Panc1 (cell line): ENCODE measurements at regions not wholly inside any gene's neighbourhood (a gene's known extent, or its start where the extent isn't known, plus 50 kb on each side); places are given as distances from the start of the nearest gene placed in this dataset.

Experiments used
- ATAC-seq: fragments of 200-7000 bp; cut with Tn5 transposase; 2 replicates; pipeline ENCODE4 v1.9.1; 2020; ENCODE audit warnings: mild to moderate bottlenecking, moderate library complexity
- BruUV-seq: library from RNA; stranded (reverse); fragments of 400-500 nt; replicated peaks from 2 replicates; lab custom pipeline; 2021; lab: Mats Ljungman, UMichigan
- CTCF ChIA-PET: fragments of 300-600 bp; sonication (Branson Sonifier 250); formaldehyde crosslinking; loops from one replicate; lab custom pipeline; 2022; ENCODE audit warnings: antibody characterized with exemption; lab: Charles Lee
- POLR2A ChIA-PET: fragments of 300-600 bp; sonication (Branson Sonifier 250); formaldehyde crosslinking; loops from one replicate; lab custom pipeline; 2022; ENCODE audit warnings: antibody characterized with exemption; lab: Charles Lee
- DNase-seq: peaks from one replicate; pipeline ENCODE4 v3.0.0-alpha.2; 2010; ENCODE audit warnings: low read depth, low spot score
- H3K27ac ChIP-seq: 2 replicates; pipeline ENCODE4 v1.5.1; 2011; ENCODE audit warnings: mild to moderate bottlenecking, low read length, inconsistent platforms
- H3K27me3 ChIP-seq: fragments of 200-500 bp; sonication (Bioruptor generic); 2 replicates; pipeline ENCODE4 v1.6.0; 2014; ENCODE audit warnings: low read length, inconsistent platforms; ENCODE audit not compliant: control insufficient read depth, insufficient read depth
- H3K36me3 ChIP-seq: fragments of 200-500 bp; sonication (Bioruptor generic); 2 replicates; pipeline ENCODE4 v1.5.1; 2014; ENCODE audit warnings: inconsistent platforms, mild to moderate bottlenecking, low read length, moderate library complexity; ENCODE audit not compliant: control insufficient read depth, insufficient read depth
- H3K4me1 ChIP-seq: 2 replicates; pipeline ENCODE4 v1.5.1; 2011; ENCODE audit warnings: inconsistent platforms, mild to moderate bottlenecking, low read length, moderate library complexity; ENCODE audit not compliant: control insufficient read depth, insufficient read depth
- H3K4me3 ChIP-seq, 2 experiments: 2 replicates each; pipeline ENCODE4 v1.5.1; 2011 to 2012; ENCODE audit warnings: low read depth in 2 of 2, low read length in 2 of 2, mild to moderate bottlenecking in 2 of 2, inconsistent platforms in 1 of 2, moderate library complexity in 1 of 2
- H3K9me3 ChIP-seq: fragments of 200-500 bp; sonication (Bioruptor generic); 2 replicates; pipeline ENCODE4 v1.5.1; 2014; ENCODE audit warnings: low read depth, mild to moderate bottlenecking, inconsistent platforms, low read length, moderate library complexity; ENCODE audit not compliant: control insufficient read depth, insufficient read depth
- CTCF ChIP-seq: fragments of 450-650 bp; IDR thresholded peaks from 2 replicates; pipeline ENCODE4 v1.5.1; 2017; ENCODE audit warnings: mild to moderate bottlenecking
- POLR2AphosphoS5 ChIP-seq: IDR thresholded peaks from 2 replicates; pipeline ENCODE4 v1.6.1; 2012; ENCODE audit warnings: mild to moderate bottlenecking, low read depth, low read length, moderate library complexity
- SIN3A ChIP-seq: IDR thresholded peaks from 2 replicates; pipeline ENCODE4 v1.6.1; 2012; ENCODE audit warnings: low read depth, mild to moderate bottlenecking, low read length, moderate library complexity, borderline replicate concordance; ENCODE audit not compliant: insufficient read depth
- TCF7L2 ChIP-seq: IDR thresholded peaks from 2 replicates; pipeline ENCODE4 v1.6.1; 2011; ENCODE audit warnings: mild to moderate bottlenecking, low read depth, low read length, inconsistent platforms
- in situ Hi-C: cut with HindIII; loops from 2 replicates; pipeline ENCODE4 v1.10.0; 2016; ENCODE audit warnings: low sequenced_read_pairs, low pct_unique_long_range_greater_than_20kb
- intact Hi-C: fragments of 100-400 bp; cut with micrococcal nuclease; formaldehyde crosslinking; loops from one replicate; pipeline ENCODE4 v1.10.0; 2022; ENCODE audit not compliant: unreplicated experiment
- TF ChIP-seq, protein P1 (sequence below), 2 experiments: IDR thresholded peaks; 2 replicates each; pipeline ENCODE4 v1.6.1; 2011 to 2012; ENCODE audit warnings: low read depth in 2 of 2, control low read depth in 1 of 2, low read length in 1 of 2, mild to moderate bottlenecking in 1 of 2, moderate library complexity in 1 of 2; ENCODE audit not compliant: insufficient read depth in 1 of 2

DNA sequence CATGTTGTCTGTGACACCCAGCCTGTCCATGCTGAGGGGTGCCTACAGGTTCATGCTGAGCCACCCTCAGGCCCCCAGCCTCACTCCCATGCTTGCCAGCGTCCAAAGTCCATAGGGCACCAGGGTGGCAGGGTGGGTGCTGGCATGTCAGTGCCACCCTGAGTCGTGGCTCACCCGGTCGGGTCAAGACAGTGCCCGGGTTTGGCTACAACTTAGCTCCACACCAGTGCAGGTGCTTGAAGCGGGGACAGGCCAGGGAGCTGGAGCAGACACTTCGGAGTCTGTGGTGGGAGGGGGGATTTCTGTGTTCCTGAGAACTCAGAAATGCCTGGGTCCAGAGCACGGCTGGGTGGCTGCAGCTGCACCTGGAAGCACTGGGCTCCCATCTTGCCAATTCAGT, 579.2 kb upstream of the FAM174A start:
- BruUV-seq: no TSS peak
- intact Hi-C loops: no loop called here
- H3K4me3 ChIP-seq: no peak overlapping the region
- H3K27me3 ChIP-seq: no peaks in the 10 kb centered on the region
- in situ Hi-C loops: no loop called here
- no peaks in the 10 kb centered on the region for H3K36me3 ChIP-seq
- ChIA-PET CTCF (no interaction called here), POLR2A (no interaction called here)
- no peaks in the 10 kb centered on the region for H3K4me1 ChIP-seq
- no peak for DNase-seq
- ATAC-seq: no peak
- no peak overlapping the region for H3K27ac ChIP-seq
- H3K9me3 ChIP-seq: no peaks in the 10 kb centered on the region
- TF ChIP-seq, protein P1, sequence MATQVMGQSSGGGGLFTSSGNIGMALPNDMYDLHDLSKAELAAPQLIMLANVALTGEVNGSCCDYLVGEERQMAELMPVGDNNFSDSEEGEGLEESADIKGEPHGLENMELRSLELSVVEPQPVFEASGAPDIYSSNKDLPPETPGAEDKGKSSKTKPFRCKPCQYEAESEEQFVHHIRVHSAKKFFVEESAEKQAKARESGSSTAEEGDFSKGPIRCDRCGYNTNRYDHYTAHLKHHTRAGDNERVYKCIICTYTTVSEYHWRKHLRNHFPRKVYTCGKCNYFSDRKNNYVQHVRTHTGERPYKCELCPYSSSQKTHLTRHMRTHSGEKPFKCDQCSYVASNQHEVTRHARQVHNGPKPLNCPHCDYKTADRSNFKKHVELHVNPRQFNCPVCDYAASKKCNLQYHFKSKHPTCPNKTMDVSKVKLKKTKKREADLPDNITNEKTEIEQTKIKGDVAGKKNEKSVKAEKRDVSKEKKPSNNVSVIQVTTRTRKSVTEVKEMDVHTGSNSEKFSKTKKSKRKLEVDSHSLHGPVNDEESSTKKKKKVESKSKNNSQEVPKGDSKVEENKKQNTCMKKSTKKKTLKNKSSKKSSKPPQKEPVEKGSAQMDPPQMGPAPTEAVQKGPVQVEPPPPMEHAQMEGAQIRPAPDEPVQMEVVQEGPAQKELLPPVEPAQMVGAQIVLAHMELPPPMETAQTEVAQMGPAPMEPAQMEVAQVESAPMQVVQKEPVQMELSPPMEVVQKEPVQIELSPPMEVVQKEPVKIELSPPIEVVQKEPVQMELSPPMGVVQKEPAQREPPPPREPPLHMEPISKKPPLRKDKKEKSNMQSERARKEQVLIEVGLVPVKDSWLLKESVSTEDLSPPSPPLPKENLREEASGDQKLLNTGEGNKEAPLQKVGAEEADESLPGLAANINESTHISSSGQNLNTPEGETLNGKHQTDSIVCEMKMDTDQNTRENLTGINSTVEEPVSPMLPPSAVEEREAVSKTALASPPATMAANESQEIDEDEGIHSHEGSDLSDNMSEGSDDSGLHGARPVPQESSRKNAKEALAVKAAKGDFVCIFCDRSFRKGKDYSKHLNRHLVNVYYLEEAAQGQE (IDR thresholded peaks at IDR 0.05; ENCODE audit: insufficient read depth in 1 of 2, low read depth in 2 of 2, low read length in 1 of 2): no peak
- TF ChIP-seq TCF7L2 (no peak), SIN3A (no peak), CTCF (no peak), POLR2AphosphoS5 (no peak)

GRCh38 chr5:99955006-99955405, 580.2 kb upstream of the FAM174A start:
- intact Hi-C loops: no loop called here
- in situ Hi-C loops: no loop called here
- H3K4me1 ChIP-seq: no peaks in the 10 kb centered on the region
- DNase-seq (no peak), ATAC-seq (no peak)
- no peak overlapping the region for H3K4me3 ChIP-seq
- ChIA-PET CTCF (no interaction called here), POLR2A (no interaction called here)
- H3K36me3 ChIP-seq: no peaks in the 10 kb centered on the region
- TF ChIP-seq POLR2AphosphoS5: no peak
- TF ChIP-seq TCF7L2: no peak
- no peak for TF ChIP-seq CTCF
- no peak for TF ChIP-seq SIN3A
- TF ChIP-seq, protein P1 (IDR thresholded peaks at IDR 0.05; ENCODE audit: insufficient read depth in 1 of 2, low read depth in 2 of 2, low read length in 1 of 2): no peak
- no peak overlapping the region for H3K27ac ChIP-seq
- no peaks in the 10 kb centered on the region for H3K27me3 ChIP-seq
- no peaks in the 10 kb centered on the region for H3K9me3 ChIP-seq
- no TSS peak for BruUV-seq
